H9 (cell line): ENCODE measurements at regions not wholly inside any gene's neighbourhood (a gene's known extent, or its start where the extent isn't known, plus 50 kb on each side); places are given as distances from the start of the nearest gene placed in this dataset.

Source experiments
- DNase-seq: peaks from one replicate; pipeline ENCODE4 v3.0.0-alpha.2; 2017
- H2AFZ ChIP-seq: one replicate; pipeline ENCODE4 v1.6.1; 2013; ENCODE audit warnings: mild to moderate bottlenecking, low read length, control low read depth, moderate library complexity
- H2AK5ac ChIP-seq: 2 replicates; pipeline ENCODE4 v1.6.1; 2013; ENCODE audit warnings: low read length, control low read depth, mixed read lengths; ENCODE audit not compliant: insufficient read length
- H2BK120ac ChIP-seq: one replicate; pipeline ENCODE4 v1.6.1; 2013; ENCODE audit warnings: low read depth, mild to moderate bottlenecking, low read length, control low read depth, inconsistent platforms; ENCODE audit not compliant: poor library complexity, severe bottlenecking
- H2BK12ac ChIP-seq: 2 replicates; pipeline ENCODE4 v1.6.1; 2013; ENCODE audit warnings: low read length, control low read depth, mixed read lengths, low read depth; ENCODE audit not compliant: insufficient read length
- H2BK15ac ChIP-seq: 2 replicates; pipeline ENCODE4 v1.6.1; 2013; ENCODE audit warnings: low read depth, low read length, control low read depth
- H2BK20ac ChIP-seq: one replicate; pipeline ENCODE4 v1.6.1; 2013; ENCODE audit warnings: low read depth, mild to moderate bottlenecking, low read length, control low read depth, inconsistent platforms; ENCODE audit not compliant: poor library complexity, severe bottlenecking
- H2BK5ac ChIP-seq: 2 replicates; pipeline ENCODE4 v1.6.1; 2013; ENCODE audit warnings: low read length, control low read depth, mixed read lengths; ENCODE audit not compliant: insufficient read length
- H3K14ac ChIP-seq: 2 replicates; pipeline ENCODE4 v1.6.1; 2013; ENCODE audit warnings: low read length, control low read depth; ENCODE audit not compliant: insufficient read depth
- H3K18ac ChIP-seq: 2 replicates; pipeline ENCODE4 v1.6.1; 2013; ENCODE audit warnings: low read depth, mild to moderate bottlenecking, mixed read lengths, low read length, control low read depth; ENCODE audit not compliant: insufficient read length
- H3K23ac ChIP-seq: 2 replicates; pipeline ENCODE4 v1.6.1; 2013; ENCODE audit warnings: low read length, control low read depth, mixed read lengths, low read depth; ENCODE audit not compliant: insufficient read length
- H3K23me2 ChIP-seq: 2 replicates; pipeline ENCODE4 v1.6.1; 2013; ENCODE audit warnings: low read depth, mild to moderate bottlenecking, mixed read lengths, low read length, control low read depth; ENCODE audit not compliant: insufficient read length, poor library complexity, severe bottlenecking
- H3K27ac ChIP-seq: 2 replicates; pipeline ENCODE4 v1.5.1; 2013; ENCODE audit warnings: low read length, control low read depth, mixed read lengths, low read depth; ENCODE audit not compliant: insufficient read length
- H3K27me3 ChIP-seq: 2 replicates; pipeline ENCODE4 v1.6.1; 2013; ENCODE audit warnings: low read length, control low read depth, inconsistent platforms; ENCODE audit not compliant: insufficient read depth
- H3K4ac ChIP-seq: 2 replicates; pipeline ENCODE4 v1.6.1; 2013; ENCODE audit warnings: low read depth, mild to moderate bottlenecking, control low read depth, inconsistent platforms, low read length, moderate library complexity
- H3K4me1 ChIP-seq: 2 replicates; pipeline ENCODE4 v1.6.1; 2013; ENCODE audit warnings: low read length, control low read depth, inconsistent platforms; ENCODE audit not compliant: insufficient read depth
- H3K4me2 ChIP-seq: 2 replicates; pipeline ENCODE4 v1.6.1; 2013; ENCODE audit warnings: low read length, control low read depth, mixed read lengths; ENCODE audit not compliant: insufficient read length, insufficient read depth
- H3K56ac ChIP-seq: 2 replicates; pipeline ENCODE4 v1.6.1; 2013; ENCODE audit warnings: low read depth, mild to moderate bottlenecking, mixed read lengths, low read length, control low read depth; ENCODE audit not compliant: insufficient read length
- H3K79me1 ChIP-seq: 2 replicates; pipeline ENCODE4 v1.6.1; 2013; ENCODE audit warnings: low read depth, mild to moderate bottlenecking, moderate library complexity, low read length, control low read depth, inconsistent platforms; ENCODE audit not compliant: insufficient read depth, poor library complexity, severe bottlenecking
- H3K79me2 ChIP-seq: 2 replicates; pipeline ENCODE4 v1.6.1; 2013; ENCODE audit warnings: low read length, control low read depth, inconsistent platforms; ENCODE audit not compliant: insufficient read depth
- H3K9ac ChIP-seq: 2 replicates; pipeline ENCODE4 v1.6.1; 2013; ENCODE audit warnings: low read length, control low read depth, mixed read lengths; ENCODE audit not compliant: insufficient read length; ENCODE audit errors: extremely low read depth
- H3K9me3 ChIP-seq: one replicate; pipeline ENCODE4 v1.6.1; 2013; ENCODE audit warnings: low read depth, low read length, inconsistent platforms; ENCODE audit not compliant: control insufficient read depth
- H3T11ph ChIP-seq: one replicate; pipeline ENCODE4 v1.6.1; 2013; ENCODE audit warnings: mild to moderate bottlenecking, low read length, control low read depth, inconsistent platforms
- H4K20me1 ChIP-seq: one replicate; pipeline ENCODE4 v1.6.1; 2013; ENCODE audit not compliant: control insufficient read depth, insufficient read length, insufficient read depth
- H4K5ac ChIP-seq: 2 replicates; pipeline ENCODE4 v1.6.1; 2013; ENCODE audit warnings: low read depth, mild to moderate bottlenecking, mixed read lengths, low read length, control low read depth; ENCODE audit not compliant: insufficient read length
- H4K8ac ChIP-seq: replicated peaks from 2 replicates; pipeline ENCODE4 v1.6.1; 2013; ENCODE audit warnings: low read length, control low read depth, mixed read lengths, low read depth; ENCODE audit not compliant: insufficient read length
- H4K91ac ChIP-seq: 2 replicates; pipeline ENCODE4 v1.6.1; 2013; ENCODE audit warnings: low read depth, mild to moderate bottlenecking, moderate library complexity, mixed read lengths, low read length, control low read depth; ENCODE audit not compliant: insufficient read length
- H3K27ac Mint-ChIP-seq, 3 experiments: 2 replicates in 2 of 3; 3 replicates in 1 of 3; pipeline ENCODE4 v1.8.0; 2020 to 2021; ENCODE audit warnings: mixed read lengths in 3 of 3, mild to moderate bottlenecking in 1 of 3, moderate library complexity in 1 of 3
- H3K27me3 Mint-ChIP-seq: 2 replicates; pipeline ENCODE4 v1.8.0; 2021; ENCODE audit warnings: low read depth, mild to moderate bottlenecking, moderate library complexity, mixed read lengths
- H3K36me3 Mint-ChIP-seq, 3 experiments: 2 replicates in 2 of 3; 3 replicates in 1 of 3; pipeline ENCODE4 v1.8.0; 2020 to 2021; ENCODE audit warnings: low read depth in 3 of 3, mixed read lengths in 3 of 3; ENCODE audit not compliant: insufficient read depth in 1 of 3
- H3K4me1 Mint-ChIP-seq, 2 experiments: 2 replicates each; pipeline ENCODE4 v1.8.0; 2020; ENCODE audit warnings: mixed read lengths in 2 of 2
- H3K4me3 Mint-ChIP-seq, 2 experiments: 2 replicates in 1 of 2; 3 replicates in 1 of 2; pipeline ENCODE4 v1.8.0; 2020 to 2021; ENCODE audit warnings: mild to moderate bottlenecking in 2 of 2, mixed read lengths in 2 of 2, moderate library complexity in 1 of 2
- H3K9me3 Mint-ChIP-seq, 2 experiments: 2 replicates in 1 of 2; 3 replicates in 1 of 2; pipeline ENCODE4 v1.8.0; 2020; ENCODE audit warnings: mild to moderate bottlenecking in 2 of 2, mixed read lengths in 2 of 2, moderate library complexity in 1 of 2
- WGBS: extraction: QIAGEN DNeasy Blood & Tissue Kit; methylation state at CpG from one replicate; pipeline ENCODE4 v1.1.7; 2013; ENCODE audit warnings: missing lambda C conversion rate, low lambda C conversion rate, mixed read lengths; ENCODE audit not compliant: insufficient read length; ENCODE audit errors: extremely low coverage; 5-methylcytosine and 5-hydroxymethylcytosine counted together
- TF ChIP-seq, protein P1 (sequence below): fragments of 200-600 bp; sonication (generic); conservative IDR thresholded peaks from 3 replicates; pipeline ENCODE4 v1.8.0; 2021; ENCODE audit warnings: antibody characterized with exemption, mild to moderate bottlenecking

DNA sequence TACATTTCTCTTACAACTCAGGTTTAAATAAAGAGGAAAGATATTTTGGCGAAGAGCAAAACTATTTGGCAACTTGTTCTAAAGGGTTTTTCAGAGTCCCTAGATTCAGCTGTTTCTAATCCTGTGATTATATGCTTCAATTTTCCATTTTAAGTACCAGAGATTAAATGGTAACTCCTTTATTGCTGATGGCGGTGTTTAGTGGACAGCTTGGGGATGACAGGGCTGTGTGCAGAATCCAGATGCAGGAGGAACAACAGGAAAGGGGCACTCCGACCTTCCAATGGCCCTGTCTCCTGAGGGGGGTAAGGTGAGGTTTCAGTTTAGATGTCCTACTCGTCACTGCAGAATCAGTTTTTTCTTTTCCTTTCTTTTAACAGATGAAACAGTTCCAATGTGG lies 405.0 kb downstream of the PDCD6IP start:
- Histone ChIP-seq H2AK5ac (no peak overlapping the region), H3T11ph (no peak overlapping the region), H3K4me1 (no peaks in the 10 kb centered on the region), H3K79me2 (no peaks in the 10 kb centered on the region), H3K23me2 (no peaks in the 10 kb centered on the region), H4K8ac (no peak overlapping the region), H3K14ac (no peak overlapping the region), H4K5ac (no peak overlapping the region), H3K27ac (no peak overlapping the region), H3K9ac (no peak overlapping the region), H3K4ac (no peak overlapping the region), H2BK5ac (no peak overlapping the region), H2BK120ac (no peak overlapping the region), H2BK15ac (no peak overlapping the region), H2AFZ (no peak overlapping the region), H4K91ac (no peak overlapping the region), H2BK20ac (no peak overlapping the region), H3K56ac (no peak overlapping the region), H3K79me1 (no peaks in the 10 kb centered on the region), H3K23ac (no peak overlapping the region), H3K18ac (no peak overlapping the region), H4K20me1 (no peaks in the 10 kb centered on the region), H3K9me3 (no peaks in the 10 kb centered on the region), H3K27me3 (no peaks in the 10 kb centered on the region), H3K4me2 (no peak overlapping the region), H2BK12ac (no peak overlapping the region)
- Mint-ChIP-seq H3K36me3 (no peaks in the 10 kb centered on the region), H3K4me1 (no peaks in the 10 kb centered on the region; a peak in 1 of 4 replicates), H3K27ac (no peak overlapping the region), H3K4me3 (no peak overlapping the region), H3K27me3 (no peaks in the 10 kb centered on the region), H3K9me3 (no peaks in the 10 kb centered on the region)
- TF ChIP-seq, protein P1, sequence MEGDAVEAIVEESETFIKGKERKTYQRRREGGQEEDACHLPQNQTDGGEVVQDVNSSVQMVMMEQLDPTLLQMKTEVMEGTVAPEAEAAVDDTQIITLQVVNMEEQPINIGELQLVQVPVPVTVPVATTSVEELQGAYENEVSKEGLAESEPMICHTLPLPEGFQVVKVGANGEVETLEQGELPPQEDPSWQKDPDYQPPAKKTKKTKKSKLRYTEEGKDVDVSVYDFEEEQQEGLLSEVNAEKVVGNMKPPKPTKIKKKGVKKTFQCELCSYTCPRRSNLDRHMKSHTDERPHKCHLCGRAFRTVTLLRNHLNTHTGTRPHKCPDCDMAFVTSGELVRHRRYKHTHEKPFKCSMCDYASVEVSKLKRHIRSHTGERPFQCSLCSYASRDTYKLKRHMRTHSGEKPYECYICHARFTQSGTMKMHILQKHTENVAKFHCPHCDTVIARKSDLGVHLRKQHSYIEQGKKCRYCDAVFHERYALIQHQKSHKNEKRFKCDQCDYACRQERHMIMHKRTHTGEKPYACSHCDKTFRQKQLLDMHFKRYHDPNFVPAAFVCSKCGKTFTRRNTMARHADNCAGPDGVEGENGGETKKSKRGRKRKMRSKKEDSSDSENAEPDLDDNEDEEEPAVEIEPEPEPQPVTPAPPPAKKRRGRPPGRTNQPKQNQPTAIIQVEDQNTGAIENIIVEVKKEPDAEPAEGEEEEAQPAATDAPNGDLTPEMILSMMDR = no peak
- DNase-seq = no peak
- no CpG with 5 or more reads among the region's 4 CpGs for WGBS
